ENCODE measurements at regions not wholly inside any gene's neighbourhood (a gene's known extent, or its start where the extent isn't known, plus 50 kb on each side); places are given as distances from the start of the nearest gene placed in this dataset.
"Not testable (repeated sequence)": the region's sequence is repeated elsewhere in the genome, so short reads cannot be mapped to it uniquely, and the experiment has no call there.

DNA sequence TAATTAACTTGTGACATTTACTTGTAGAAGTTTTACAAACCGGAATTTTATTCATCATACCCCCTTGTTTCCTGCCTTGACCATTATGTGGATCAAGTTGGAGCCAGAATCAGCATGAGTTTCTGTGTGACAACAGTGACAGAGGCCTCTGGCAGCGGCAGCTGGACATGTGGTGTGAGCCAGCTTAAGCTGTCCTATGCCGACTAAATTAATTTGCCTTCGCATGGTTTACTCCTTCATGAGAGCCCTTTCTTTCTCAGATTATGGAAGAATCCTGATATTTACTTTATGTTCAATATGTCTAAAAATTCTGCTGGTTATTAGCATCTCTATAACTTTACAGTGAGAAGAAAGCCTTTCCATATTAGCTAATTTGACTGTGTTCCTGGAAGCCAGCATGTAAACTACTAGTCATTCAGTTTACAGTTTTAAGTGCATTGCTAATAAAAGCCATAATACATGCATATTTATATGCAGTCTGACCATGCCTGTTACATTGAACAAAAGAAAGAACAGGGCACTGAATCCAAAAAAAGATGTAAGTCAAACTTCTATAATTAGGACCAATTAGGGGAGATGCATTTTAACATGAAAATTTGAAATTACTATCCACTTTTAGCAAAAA, 495.8 kb upstream of the ACVR2A start:
- no peak for DNase-seq

- DNase-seq = no peak
Measured at GRCh38 chr2:147346142-147346541, 498.7 kb upstream of the ACVR2A start.

GRCh38 chr2:147345246-147345645, 499.6 kb upstream of the ACVR2A start:
- DNase-seq = no peak

GRCh38 chr2:147342329-147342728, 502.5 kb upstream of the ACVR2A start:
- DNase-seq = no peak

DNA sequence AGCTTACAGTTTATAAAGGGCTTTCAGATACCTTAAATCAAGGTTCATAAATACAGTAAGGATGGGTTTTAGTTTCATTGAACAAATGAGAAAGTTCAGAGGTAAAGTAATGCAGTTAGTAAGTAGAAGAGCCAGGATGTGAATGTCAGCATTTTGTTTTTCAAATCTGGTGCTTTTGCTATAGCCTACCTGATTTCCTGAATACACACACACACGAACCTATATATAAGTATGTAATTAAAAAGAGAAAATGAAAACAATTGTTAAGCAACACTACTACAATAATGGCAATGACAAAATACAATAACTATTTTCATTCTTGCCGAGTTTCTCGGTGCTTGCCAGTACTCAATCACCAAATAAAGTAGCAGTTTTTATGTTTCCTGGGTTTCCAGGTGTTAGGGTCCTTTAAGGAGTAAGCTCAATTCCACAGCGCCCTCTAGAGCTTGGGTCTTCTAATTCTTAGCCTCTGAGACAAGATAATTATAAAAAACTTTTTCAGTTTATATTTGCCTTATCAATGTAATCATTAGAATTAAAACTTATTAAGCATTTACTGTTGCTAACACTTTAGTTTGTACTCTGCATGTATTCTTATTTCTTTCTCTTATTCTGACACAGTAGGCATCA, 512.9 kb upstream of the ACVR2A start:
- no peak for DNase-seq

DNA sequence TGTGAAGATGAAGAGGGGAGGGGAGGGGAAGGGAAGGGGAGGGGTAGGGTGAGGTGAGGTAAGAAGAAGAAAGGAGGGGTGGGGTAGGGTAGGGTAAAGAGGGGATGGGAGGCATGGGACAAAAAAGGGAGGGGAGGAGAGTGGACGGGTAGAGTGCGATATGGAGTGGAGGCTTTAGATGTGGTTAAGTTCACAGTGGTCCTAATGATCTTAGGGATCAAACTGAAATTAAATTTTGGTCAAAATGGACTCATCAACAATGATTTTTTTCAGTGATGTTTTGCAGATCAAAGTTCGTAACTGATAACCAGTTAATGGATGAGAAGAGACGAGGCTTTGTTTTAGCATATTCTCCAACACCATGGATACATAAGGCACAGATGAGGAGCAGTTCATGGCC, 513.9 kb upstream of the ACVR2A start:
- no peak for DNase-seq

DNA sequence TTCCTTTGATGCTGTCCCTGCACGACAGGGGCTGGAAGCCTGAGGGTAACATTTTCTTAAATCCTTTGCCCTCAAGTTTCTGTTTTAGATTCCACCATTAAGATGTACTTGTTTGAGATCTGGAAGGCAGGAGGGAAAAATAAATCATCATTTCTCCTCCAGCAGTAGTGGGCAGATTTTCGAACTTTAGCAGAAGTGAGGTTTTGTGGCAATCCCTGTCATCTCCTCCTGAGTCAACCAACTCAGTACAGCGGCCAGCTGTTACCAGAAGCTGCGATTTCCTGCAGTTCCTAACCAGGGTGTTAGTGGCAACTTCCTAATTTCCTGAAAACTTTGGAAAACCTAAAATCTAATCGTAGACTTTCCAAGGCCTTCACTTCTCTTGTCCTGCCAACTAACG, 517.2 kb upstream of the ACVR2A start:
- no peak for DNase-seq

DNA sequence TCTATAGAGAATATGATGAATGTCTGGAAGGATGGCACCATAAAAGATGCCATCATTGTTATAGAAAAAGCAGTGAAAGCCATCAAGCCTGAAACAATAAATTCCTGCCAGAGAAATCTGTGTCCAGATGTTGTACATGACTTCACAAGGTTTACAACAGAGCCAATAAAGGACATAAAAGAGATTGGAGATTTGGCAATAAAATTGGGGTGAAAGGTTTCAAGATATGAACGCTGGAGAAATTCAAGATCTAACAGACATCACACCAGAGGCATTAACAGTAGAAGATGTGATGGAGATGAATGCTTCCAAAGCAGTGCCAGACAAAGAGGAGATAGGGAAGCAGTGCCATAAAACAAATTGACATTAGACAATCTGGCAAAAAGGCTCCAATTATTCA, 518.8 kb upstream of the ACVR2A start:
- DNase-seq = no peak

GRCh38 chr2:147320146-147320545, 524.7 kb upstream of the ACVR2A start:
- no peak for DNase-seq

- DNase-seq = no peak
Measured at GRCh38 chr2:147311058-147311430, 533.8 kb upstream of the ACVR2A start.

DNA sequence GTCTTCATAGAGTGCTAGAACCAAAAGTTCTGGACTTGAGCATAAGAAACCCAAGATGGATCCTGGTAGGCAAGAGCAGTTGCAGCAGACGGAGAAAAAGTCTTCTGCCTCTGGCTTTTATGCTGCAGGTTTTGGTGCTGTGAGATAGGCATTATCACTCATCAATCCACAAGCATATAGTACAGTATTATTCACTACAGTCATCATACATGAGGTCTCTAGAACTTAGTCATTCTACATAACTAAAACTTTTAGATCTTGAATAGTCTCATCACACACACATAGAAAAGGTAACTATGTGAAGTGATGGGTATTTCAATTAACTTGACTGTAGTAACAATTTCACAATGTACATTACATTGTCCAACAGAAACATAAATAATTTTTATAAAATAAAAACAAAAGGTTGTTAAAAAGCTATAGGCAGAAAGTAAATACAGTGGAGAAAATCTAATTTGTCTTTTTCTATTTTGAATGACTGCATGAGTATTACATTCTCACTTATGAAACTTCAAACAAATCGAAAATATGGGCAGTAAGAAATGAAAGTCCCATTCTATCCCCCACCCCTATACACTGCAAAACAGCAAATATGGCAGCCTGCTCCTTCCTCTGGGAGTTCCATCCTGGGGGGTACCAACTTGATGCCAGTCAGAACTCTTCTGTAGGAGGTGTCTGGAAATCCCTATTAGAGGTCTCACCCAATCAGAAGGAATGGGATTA, 534.3 kb upstream of the ACVR2A start:
- DNase-seq = no peak

- no peak for DNase-seq
Measured at GRCh38 chr2:147297820-147298219, 547.0 kb upstream of the ACVR2A start.

- no peak for DNase-seq
Measured at GRCh38 chr2:147294825-147295392, 549.9 kb upstream of the ACVR2A start.

DNA sequence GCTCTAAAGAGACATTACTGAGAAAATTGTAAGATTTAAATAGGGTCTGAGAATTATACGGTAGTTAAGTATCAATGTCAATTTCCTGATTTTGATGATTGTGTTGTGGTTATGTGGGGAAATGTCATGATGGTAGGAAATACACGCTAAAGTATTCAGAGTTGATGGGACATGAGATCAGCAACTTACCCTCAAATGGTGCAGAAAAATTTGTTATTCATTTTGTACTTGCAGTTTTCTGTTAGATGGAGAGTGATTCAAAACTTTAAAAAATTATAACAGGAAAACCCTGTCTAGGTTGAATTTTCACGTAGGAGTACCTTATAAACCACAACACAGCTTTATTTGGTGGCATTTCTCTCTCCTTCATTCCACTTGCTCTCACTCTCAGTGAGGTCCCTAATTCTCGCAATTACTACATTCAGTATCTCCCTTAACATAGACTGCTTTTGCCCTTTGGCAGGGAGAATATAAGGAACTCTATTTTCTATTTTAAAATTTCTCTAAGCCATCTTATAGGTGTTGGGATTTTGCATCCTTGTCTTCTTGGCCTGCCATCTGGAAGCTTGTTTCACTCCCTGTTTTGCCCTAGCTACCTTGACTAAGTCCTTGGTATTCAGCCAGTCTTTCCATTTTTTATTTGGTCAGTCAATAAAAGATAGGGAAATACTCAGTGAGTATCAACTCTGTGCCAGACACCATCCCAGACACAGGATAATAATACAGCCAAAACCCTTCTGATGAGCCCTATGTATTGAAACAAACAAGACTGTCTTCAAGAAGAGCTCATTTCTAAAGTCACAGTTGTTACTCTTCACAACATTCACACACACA, 550.6 kb upstream of the ACVR2A start:
- DNase-seq = no peak

DNA sequence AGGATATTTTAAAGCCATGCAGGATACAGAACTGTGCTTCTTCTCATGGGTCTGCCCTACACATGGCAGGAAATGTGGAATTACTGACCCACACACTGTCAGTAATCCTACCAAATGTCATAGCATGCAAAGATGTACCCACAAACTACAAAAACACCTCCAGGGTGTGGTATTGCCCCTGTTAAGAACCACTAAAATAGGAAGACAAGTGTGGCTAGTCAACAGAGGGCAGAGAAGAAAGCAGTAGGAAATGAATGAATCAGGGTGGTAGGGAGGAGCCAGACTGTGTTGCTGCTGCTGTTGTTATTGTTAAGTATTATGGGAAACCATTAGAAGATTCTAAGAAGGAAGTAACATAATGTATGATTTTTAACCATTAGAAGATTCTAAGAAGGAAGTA, 556.7 kb upstream of the ACVR2A start:
- DNase-seq = no peak

- DNase-seq = no peak
Measured at GRCh38 chr2:147275943-147276342, 568.9 kb upstream of the ACVR2A start.

DNA sequence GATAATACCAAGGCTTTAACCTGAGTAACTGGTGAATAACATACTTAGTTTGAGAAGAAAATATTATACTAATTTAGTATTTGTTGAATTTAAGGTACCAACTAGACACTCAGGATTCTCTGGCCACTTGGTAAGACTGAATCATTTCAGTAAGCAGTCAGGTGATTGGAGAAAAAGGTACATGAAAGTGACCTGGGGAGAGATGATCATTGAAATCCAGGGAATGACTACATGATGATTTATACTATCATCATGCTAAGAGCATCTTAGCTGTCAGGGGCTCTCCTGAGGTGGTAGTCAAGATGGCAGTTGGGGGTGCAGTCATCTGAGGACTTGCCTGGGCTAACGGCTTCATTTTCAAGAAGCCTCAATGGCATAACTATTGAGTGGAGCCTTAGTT, 571.2 kb upstream of the ACVR2A start:
- DNase-seq = no peak

- no peak for DNase-seq
Measured at GRCh38 chr2:147273106-147273505, 571.7 kb upstream of the ACVR2A start.

DNA sequence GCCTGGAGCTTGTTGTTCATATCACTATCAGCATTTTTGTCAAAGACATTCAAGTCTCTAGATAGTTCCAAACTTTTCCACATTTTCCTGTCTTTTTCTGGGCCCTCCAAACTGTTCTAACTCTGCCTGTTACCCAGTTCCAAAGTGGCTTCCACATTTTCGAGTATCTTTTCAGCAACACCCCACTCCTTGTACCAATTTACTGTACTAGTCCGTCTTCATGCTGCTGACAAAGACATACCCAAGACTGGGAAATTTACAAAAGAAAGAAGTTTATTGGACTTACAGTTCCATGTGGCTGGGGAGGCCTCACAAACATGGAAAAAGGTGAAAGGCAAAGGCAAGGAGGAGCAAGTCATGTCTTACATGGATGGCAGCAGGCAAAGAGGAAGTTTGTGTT, 575.2 kb upstream of the ACVR2A start:
- not testable (repeated sequence) for DNase-seq

- no peak for DNase-seq
Measured at GRCh38 chr2:147260241-147260640, 584.6 kb upstream of the ACVR2A start.

DNA sequence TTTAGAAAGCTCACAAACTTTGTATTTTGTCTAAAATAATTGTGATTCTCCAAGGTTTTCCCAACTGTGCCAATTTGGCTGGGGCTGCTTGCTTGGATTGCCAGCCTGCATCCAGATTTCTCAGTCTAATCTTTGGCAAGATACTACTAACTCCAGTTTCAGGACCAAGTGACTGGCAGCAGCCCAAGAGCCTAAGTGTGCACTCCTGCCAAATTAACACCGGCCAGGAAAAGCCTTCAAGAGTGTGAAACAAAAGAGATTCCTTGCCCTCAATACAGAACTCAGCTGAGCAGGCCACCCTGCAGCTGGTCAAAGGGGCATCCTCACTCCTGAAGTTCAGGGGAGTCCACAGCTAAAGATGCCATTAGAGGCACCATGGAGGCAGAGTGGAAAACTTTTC, 589.0 kb upstream of the ACVR2A start:
- DNase-seq = no peak

GRCh38 chr2:147250652-147251356, 594.0 kb upstream of the ACVR2A start:
- DNase-seq = no peak

- DNase-seq = peak; percentile 44
Measured at GRCh38 chr2:147247749-147248148, 597.1 kb upstream of the ACVR2A start.

All from NCI-H187 treated with DMSO at 0.1 percent for 48 hours (cell line).